T-helper 17 cell (primary cell): ENCODE measurements at regions not wholly inside any gene's neighbourhood (a gene's known extent, or its start where the extent isn't known, plus 50 kb on each side); places are given as distances from the start of the nearest gene placed in this dataset.

Experiments
- ATAC-seq: fragments of 150-1000 bp; cut with Tn5 transposase; 2 replicates; pipeline ENCODE4 v1.10.0; 2021; ENCODE audit warnings: mild to moderate bottlenecking, moderate library complexity
- DNase-seq, 3 donors: peaks; one replicate each; pipeline versions ENCODE4 v3.0.0 to v3.0.0-alpha.2; 2020 to 2021
- H3K9me3 ChIP-seq: one replicate; pipeline ENCODE4 v1.7.0; 2013; ENCODE audit warnings: low read length, mild to moderate bottlenecking; ENCODE audit not compliant: control insufficient read depth, poor library complexity, severe bottlenecking
- H3K27ac Mint-ChIP-seq: one replicate; pipeline ENCODE4 v1.8.0; 2022; ENCODE audit warnings: mild to moderate bottlenecking, moderate library complexity, mixed read lengths
- H3K27me3 Mint-ChIP-seq: one replicate; pipeline ENCODE4 v1.8.0; 2022; ENCODE audit warnings: mixed read lengths
- H3K36me3 Mint-ChIP-seq: one replicate; pipeline ENCODE4 v1.8.0; 2022; ENCODE audit warnings: low read depth, mixed read lengths
- H3K4me1 Mint-ChIP-seq: one replicate; pipeline ENCODE4 v1.8.0; 2022; ENCODE audit warnings: mild to moderate bottlenecking, mixed read lengths
- H3K4me3 Mint-ChIP-seq: one replicate; pipeline ENCODE4 v1.8.0; 2022; ENCODE audit warnings: mild to moderate bottlenecking, moderate library complexity, mixed read lengths

GRCh38 chr6:156654919-156655918 lies 122.0 kb upstream of the ARID1B start:
- no peaks in the 10 kb centered on the region for H3K9me3 ChIP-seq
- DNase-seq (no peak), ATAC-seq (no peak)
- H3K36me3 Mint-ChIP-seq = peaks cover 3% of the 10 kb centered on the region
- H3K4me1 Mint-ChIP-seq = peaks cover 13% of the 10 kb centered on the region
- no peak overlapping the region for H3K27ac Mint-ChIP-seq
- no peak overlapping the region for H3K4me3 Mint-ChIP-seq
- H3K27me3 Mint-ChIP-seq = peaks cover 5% of the 10 kb centered on the region

- no peaks in the 10 kb centered on the region for H3K36me3 Mint-ChIP-seq
- ATAC-seq = no peak
- DNase-seq = no peak
- no peak overlapping the region for H3K27ac Mint-ChIP-seq
- no peaks in the 10 kb centered on the region for H3K9me3 ChIP-seq
- no peak overlapping the region for H3K4me3 Mint-ChIP-seq
- H3K4me1 Mint-ChIP-seq = peaks cover 9% of the 10 kb centered on the region
- H3K27me3 Mint-ChIP-seq = peaks cover 3% of the 10 kb centered on the region
Observed at GRCh38 chr6:156652231-156652750, 124.9 kb upstream of the ARID1B start.

GRCh38 chr6:156651486-156651885 lies 125.7 kb upstream of the ARID1B start:
- peaks cover 16% of the 10 kb centered on the region for H3K4me1 Mint-ChIP-seq
- H3K27me3 Mint-ChIP-seq = peaks cover 10% of the 10 kb centered on the region
- no peak for ATAC-seq
- H3K27ac Mint-ChIP-seq = no peak overlapping the region
- no peak for DNase-seq
- no peaks in the 10 kb centered on the region for H3K9me3 ChIP-seq
- no peaks in the 10 kb centered on the region for H3K36me3 Mint-ChIP-seq
- H3K4me3 Mint-ChIP-seq = no peak overlapping the region

GRCh38 chr6:156650896-156651390 lies 126.2 kb upstream of the ARID1B start:
- Mint-ChIP-seq H3K27ac (no peak overlapping the region), H3K36me3 (no peaks in the 10 kb centered on the region), H3K27me3 (peaks cover 13% of the 10 kb centered on the region), H3K4me1 (peaks cover 19% of the 10 kb centered on the region), H3K4me3 (no peak overlapping the region)
- ATAC-seq (no peak), DNase-seq (no peak)
- no peaks in the 10 kb centered on the region for H3K9me3 ChIP-seq

GRCh38 chr6:156648616-156649015 lies 128.6 kb upstream of the ARID1B start:
- peaks cover 13% of the 10 kb centered on the region for H3K27me3 Mint-ChIP-seq
- no peaks in the 10 kb centered on the region for H3K9me3 ChIP-seq
- no peaks in the 10 kb centered on the region for H3K36me3 Mint-ChIP-seq
- ATAC-seq (no peak), DNase-seq (no peak)
- peak overlapping the region; percentile 7 for H3K4me3 Mint-ChIP-seq
- peaks cover 19% of the 10 kb centered on the region for H3K4me1 Mint-ChIP-seq
- no peak overlapping the region for H3K27ac Mint-ChIP-seq

GRCh38 chr6:156647991-156648390 lies 129.2 kb upstream of the ARID1B start:
- Mint-ChIP-seq H3K27me3 (peaks cover 13% of the 10 kb centered on the region), H3K4me3 (peak overlapping the region; percentile 31), H3K4me1 (peaks cover 19% of the 10 kb centered on the region), H3K36me3 (no peaks in the 10 kb centered on the region), H3K27ac (no peak overlapping the region)
- no peaks in the 10 kb centered on the region for H3K9me3 ChIP-seq
- no peak for DNase-seq
- ATAC-seq = no peak

GRCh38 chr6:156647140-156647784 lies 129.9 kb upstream of the ARID1B start:
- Mint-ChIP-seq H3K36me3 (no peaks in the 10 kb centered on the region), H3K4me3 (no peak overlapping the region), H3K4me1 (peaks cover 19% of the 10 kb centered on the region), H3K27me3 (peaks cover 13% of the 10 kb centered on the region), H3K27ac (no peak overlapping the region)
- DNase-seq (no peak), ATAC-seq (no peak)
- no peaks in the 10 kb centered on the region for H3K9me3 ChIP-seq

- no peak for ATAC-seq
- Mint-ChIP-seq H3K27ac (no peak overlapping the region), H3K4me3 (peak overlapping the region; percentile 15)
Observed at GRCh38 chr6:156646496-156646895, 130.7 kb upstream of the ARID1B start.

GRCh38 chr6:156645097-156645496 lies 132.1 kb upstream of the ARID1B start:
- DNase-seq (no peak), ATAC-seq (no peak)
- no peaks in the 10 kb centered on the region for H3K9me3 ChIP-seq
- no peaks in the 10 kb centered on the region for H3K36me3 Mint-ChIP-seq
- H3K27me3 Mint-ChIP-seq = peaks cover 13% of the 10 kb centered on the region
- peaks cover 19% of the 10 kb centered on the region for H3K4me1 Mint-ChIP-seq
- H3K27ac Mint-ChIP-seq = no peak overlapping the region
- H3K4me3 Mint-ChIP-seq = no peak overlapping the region

More at GRCh38 chr6:156646496-156646895, 130.7 kb upstream of the ARID1B start:
- Mint-ChIP-seq H3K27me3 (peaks cover 13% of the 10 kb centered on the region), H3K36me3 (no peaks in the 10 kb centered on the region), H3K4me1 (peaks cover 19% of the 10 kb centered on the region)
- no peak for DNase-seq
- no peaks in the 10 kb centered on the region for H3K9me3 ChIP-seq

- H3K4me1 Mint-ChIP-seq = peaks cover 6% of the 10 kb centered on the region
- no peaks in the 10 kb centered on the region for H3K27me3 Mint-ChIP-seq
- DNase-seq (no peak), ATAC-seq (no peak)
- no peak overlapping the region for H3K4me3 Mint-ChIP-seq
- no peaks in the 10 kb centered on the region for H3K9me3 ChIP-seq
- H3K27ac Mint-ChIP-seq = no peak overlapping the region
- H3K36me3 Mint-ChIP-seq = peaks cover 2% of the 10 kb centered on the region
Observed at GRCh38 chr6:156639009-156639721, 138.0 kb upstream of the ARID1B start.

GRCh38 chr6:156638581-156638980 lies 138.6 kb upstream of the ARID1B start:
- ATAC-seq = no peak
- no peaks in the 10 kb centered on the region for H3K9me3 ChIP-seq
- no peak overlapping the region for H3K4me3 Mint-ChIP-seq
- H3K36me3 Mint-ChIP-seq = peaks cover 2% of the 10 kb centered on the region
- H3K27me3 Mint-ChIP-seq = no peaks in the 10 kb centered on the region
- H3K27ac Mint-ChIP-seq = no peak overlapping the region
- H3K4me1 Mint-ChIP-seq = peaks cover 10% of the 10 kb centered on the region
- no peak for DNase-seq

GRCh38 chr6:156634951-156635371 lies 142.2 kb upstream of the ARID1B start:
- H3K4me1 Mint-ChIP-seq = peaks cover 14% of the 10 kb centered on the region
- peaks cover 4% of the 10 kb centered on the region for H3K36me3 Mint-ChIP-seq
- H3K27ac Mint-ChIP-seq = peak overlapping the region; percentile 32
- no peaks in the 10 kb centered on the region for H3K9me3 ChIP-seq
- H3K27me3 Mint-ChIP-seq = no peaks in the 10 kb centered on the region
- peak overlapping the region; percentile 61 for H3K4me3 Mint-ChIP-seq
- ATAC-seq = no peak
- no peak for DNase-seq

GRCh38 chr6:156634048-156634447 lies 143.1 kb upstream of the ARID1B start:
- Mint-ChIP-seq H3K27ac (peak overlapping the region; percentile 57), H3K27me3 (no peaks in the 10 kb centered on the region), H3K4me1 (peaks cover 14% of the 10 kb centered on the region), H3K36me3 (peaks cover 2% of the 10 kb centered on the region), H3K4me3 (no peak overlapping the region)
- no peaks in the 10 kb centered on the region for H3K9me3 ChIP-seq
- ATAC-seq = no peak
- no peak for DNase-seq
